HG03565 (cell line): ENCODE measurements at regions not wholly inside any gene's neighbourhood (a gene's known extent, or its start where the extent isn't known, plus 50 kb on each side); places are given as distances from the start of the nearest gene placed in this dataset.

Experiments
- ATAC-seq: cut with Tn5 transposase; IDR thresholded peaks from one replicate; pipeline ENCODE4 v1.9.1; 2021; ENCODE audit warnings: mild to moderate bottlenecking, moderate library complexity; ENCODE audit not compliant: unreplicated experiment

GRCh38 chr18:72942766-72943165 lies 75.0 kb upstream of the NETO1 start:
- no peak for ATAC-seq

GRCh38 chr18:72940986-72941385 lies 73.2 kb upstream of the NETO1 start:
- ATAC-seq, result no peak

GRCh38 chr18:72940509-72940908 lies 72.7 kb upstream of the NETO1 start:
- ATAC-seq, result no peak

GRCh38 chr18:72935744-72936143 lies 68.0 kb upstream of the NETO1 start:
- no peak for ATAC-seq

- ATAC-seq, result no peak
Measured at GRCh38 chr18:72922895-72923294, 55.1 kb upstream of the NETO1 start.
